WTC11 (cell line): ENCODE measurements at regions not wholly inside any gene's neighbourhood (a gene's known extent, or its start where the extent isn't known, plus 50 kb on each side); places are given as distances from the start of the nearest gene placed in this dataset.

Experiments
- ATAC-seq: fragments of 200-7000 bp; cut with Tn5 transposase; 2 replicates; pipeline ENCODE4 v1.10.0; 2021; ENCODE audit warnings: mild to moderate bottlenecking, moderate library complexity
- CTCF ChIA-PET: fragments of 300-600 bp; sonication (Branson Sonifier 250); formaldehyde crosslinking; loops from one replicate; lab custom pipeline; 2021; ENCODE audit warnings: antibody characterized with exemption; lab: Charles Lee
- POLR2A ChIA-PET: fragments of 350-600 bp; sonication (Branson Sonifier 250); formaldehyde crosslinking; loops from one replicate; lab custom pipeline; 2021; ENCODE audit warnings: antibody characterized with exemption; lab: Charles Lee
- DNase-seq: peaks from one replicate; pipeline ENCODE4 v3.0.0; 2021; ENCODE audit warnings: low spot score
- H3K27ac Mint-ChIP-seq: 2 replicates; pipeline ENCODE4 v1.8.0; 2021; ENCODE audit warnings: mixed read lengths
- H3K27me3 Mint-ChIP-seq: 2 replicates; pipeline ENCODE4 v1.8.0; 2021; ENCODE audit warnings: low read depth, mild to moderate bottlenecking, moderate library complexity, mixed read lengths
- H3K36me3 Mint-ChIP-seq: 2 replicates; pipeline ENCODE4 v1.8.0; 2021; ENCODE audit warnings: mixed read lengths
- H3K4me1 Mint-ChIP-seq: 2 replicates; pipeline ENCODE4 v1.8.0; 2022; ENCODE audit warnings: mixed read lengths
- H3K4me3 Mint-ChIP-seq: 2 replicates; pipeline ENCODE4 v1.8.0; 2021; ENCODE audit warnings: mild to moderate bottlenecking, moderate library complexity, mixed read lengths
- H3K9me3 Mint-ChIP-seq: 2 replicates; pipeline ENCODE4 v1.8.0; 2021; ENCODE audit warnings: mixed read lengths
- ARID4B ChIP-seq: sonication (generic); formaldehyde crosslinking; IDR thresholded peaks from 2 replicates; pipeline ENCODE4 v1.8.0; 2023; ENCODE audit warnings: missing genetic modification reagents, mild to moderate bottlenecking, borderline replicate concordance
- ATF1 ChIP-seq: sonication (generic); formaldehyde crosslinking; IDR thresholded peaks from 2 replicates; pipeline ENCODE4 v1.8.1; 2023; ENCODE audit warnings: mild to moderate bottlenecking, moderate library complexity, missing genetic modification reagents
- ATF6 ChIP-seq: sonication (generic); formaldehyde crosslinking; IDR thresholded peaks from 2 replicates; pipeline ENCODE4 v1.8.1; 2023; ENCODE audit warnings: mild to moderate bottlenecking, missing genetic modification reagents
- CBFB ChIP-seq: sonication (generic); formaldehyde crosslinking; IDR thresholded peaks from 2 replicates; pipeline ENCODE4 v1.8.1; 2022; ENCODE audit warnings: mild to moderate bottlenecking, low read depth, missing genetic modification reagents
- CDX4 ChIP-seq: fragments of 250-450 bp; sonication (Bioruptor Pico); IDR thresholded peaks from 2 replicates; pipeline ENCODE4 v1.9.0; 2021; ENCODE audit warnings: moderate library complexity, mild to moderate bottlenecking, inconsistent platforms, borderline replicate concordance
- ELF4 ChIP-seq: sonication (generic); formaldehyde crosslinking; IDR thresholded peaks from 2 replicates; pipeline ENCODE4 v1.8.1; 2022; ENCODE audit warnings: low read depth, mild to moderate bottlenecking, moderate library complexity, missing genetic modification reagents
- ETV6 ChIP-seq: sonication (generic); formaldehyde crosslinking; IDR thresholded peaks from 2 replicates; pipeline ENCODE4 v1.8.1; 2022; ENCODE audit warnings: mild to moderate bottlenecking, missing genetic modification reagents
- FOXK1 ChIP-seq: sonication (generic); formaldehyde crosslinking; IDR thresholded peaks from 2 replicates; pipeline ENCODE4 v1.8.0; 2022; ENCODE audit warnings: mild to moderate bottlenecking, moderate library complexity, missing genetic modification reagents
- FOXP1 ChIP-seq: sonication (generic); formaldehyde crosslinking; IDR thresholded peaks from 2 replicates; pipeline ENCODE4 v1.8.0; 2022; ENCODE audit warnings: missing genetic modification reagents, mild to moderate bottlenecking, moderate library complexity, borderline replicate concordance
- IRF1 ChIP-seq: sonication (generic); formaldehyde crosslinking; IDR thresholded peaks from 2 replicates; pipeline ENCODE4 v1.8.0; 2023; ENCODE audit warnings: missing genetic modification reagents
- MYBL2 ChIP-seq: sonication (generic); formaldehyde crosslinking; IDR thresholded peaks from 2 replicates; pipeline ENCODE4 v1.8.1; 2023; ENCODE audit warnings: mild to moderate bottlenecking, moderate library complexity, missing genetic modification reagents
- NFATC4 ChIP-seq: fragments of 250-450 bp; sonication (Bioruptor Pico); IDR thresholded peaks from 2 replicates; pipeline ENCODE4 v1.9.0; 2021; ENCODE audit warnings: mild to moderate bottlenecking
- NR1H2 ChIP-seq: sonication (generic); formaldehyde crosslinking; IDR thresholded peaks from 2 replicates; pipeline ENCODE4 v1.9.0; 2021; ENCODE audit warnings: mild to moderate bottlenecking, moderate library complexity, missing genetic modification reagents
- USF2 ChIP-seq: sonication (generic); formaldehyde crosslinking; IDR thresholded peaks from 2 replicates; pipeline ENCODE4 v1.8.1; 2023; ENCODE audit warnings: mild to moderate bottlenecking, missing genetic modification reagents, moderate library complexity
- TF ChIP-seq, protein P1 (sequence below): sonication (generic); formaldehyde crosslinking; IDR thresholded peaks from 2 replicates; pipeline ENCODE4 v1.8.0; 2022; ENCODE audit warnings: missing genetic modification reagents
- TF ChIP-seq, protein P2 (sequence below): sonication (generic); formaldehyde crosslinking; IDR thresholded peaks from 2 replicates; pipeline ENCODE4 v1.8.1; 2023; ENCODE audit warnings: mild to moderate bottlenecking, missing genetic modification reagents, borderline replicate concordance

DNA sequence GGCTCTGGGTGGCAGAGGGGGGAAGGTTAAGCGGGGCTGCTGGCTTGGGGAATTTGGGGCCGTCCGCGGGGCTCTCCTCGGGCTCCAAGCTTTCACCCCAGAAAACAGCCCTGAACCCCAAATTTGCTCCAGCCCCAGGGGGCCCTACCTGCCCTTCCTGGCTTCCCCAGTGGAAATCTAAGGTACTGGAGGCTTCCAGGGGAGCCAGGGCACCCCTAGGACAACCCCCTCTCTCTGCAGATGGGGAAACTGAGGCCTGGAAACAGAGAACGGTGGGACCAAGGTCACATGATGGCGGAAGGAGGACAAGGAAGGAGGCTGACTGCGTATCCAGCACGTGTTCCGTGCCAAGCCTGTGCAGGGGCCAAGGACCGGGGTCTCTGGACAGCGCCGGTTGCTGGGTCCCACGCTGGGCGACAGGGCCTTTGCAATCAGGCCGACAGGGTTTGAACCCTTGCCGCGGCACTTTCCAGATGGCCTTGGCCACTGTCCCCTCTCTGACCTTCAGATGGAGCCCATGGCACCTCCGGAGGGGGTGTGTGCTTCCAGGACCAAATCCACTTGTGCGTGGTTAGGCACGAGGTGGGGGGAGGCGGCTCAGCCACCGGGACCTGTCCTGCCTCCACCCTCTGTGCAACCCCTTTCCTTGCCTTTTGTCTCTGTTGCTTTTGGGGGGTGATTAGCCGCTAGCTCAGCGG is 183.1 kb downstream of the C9orf50 start (continued):
- TF ChIP-seq, protein P1, sequence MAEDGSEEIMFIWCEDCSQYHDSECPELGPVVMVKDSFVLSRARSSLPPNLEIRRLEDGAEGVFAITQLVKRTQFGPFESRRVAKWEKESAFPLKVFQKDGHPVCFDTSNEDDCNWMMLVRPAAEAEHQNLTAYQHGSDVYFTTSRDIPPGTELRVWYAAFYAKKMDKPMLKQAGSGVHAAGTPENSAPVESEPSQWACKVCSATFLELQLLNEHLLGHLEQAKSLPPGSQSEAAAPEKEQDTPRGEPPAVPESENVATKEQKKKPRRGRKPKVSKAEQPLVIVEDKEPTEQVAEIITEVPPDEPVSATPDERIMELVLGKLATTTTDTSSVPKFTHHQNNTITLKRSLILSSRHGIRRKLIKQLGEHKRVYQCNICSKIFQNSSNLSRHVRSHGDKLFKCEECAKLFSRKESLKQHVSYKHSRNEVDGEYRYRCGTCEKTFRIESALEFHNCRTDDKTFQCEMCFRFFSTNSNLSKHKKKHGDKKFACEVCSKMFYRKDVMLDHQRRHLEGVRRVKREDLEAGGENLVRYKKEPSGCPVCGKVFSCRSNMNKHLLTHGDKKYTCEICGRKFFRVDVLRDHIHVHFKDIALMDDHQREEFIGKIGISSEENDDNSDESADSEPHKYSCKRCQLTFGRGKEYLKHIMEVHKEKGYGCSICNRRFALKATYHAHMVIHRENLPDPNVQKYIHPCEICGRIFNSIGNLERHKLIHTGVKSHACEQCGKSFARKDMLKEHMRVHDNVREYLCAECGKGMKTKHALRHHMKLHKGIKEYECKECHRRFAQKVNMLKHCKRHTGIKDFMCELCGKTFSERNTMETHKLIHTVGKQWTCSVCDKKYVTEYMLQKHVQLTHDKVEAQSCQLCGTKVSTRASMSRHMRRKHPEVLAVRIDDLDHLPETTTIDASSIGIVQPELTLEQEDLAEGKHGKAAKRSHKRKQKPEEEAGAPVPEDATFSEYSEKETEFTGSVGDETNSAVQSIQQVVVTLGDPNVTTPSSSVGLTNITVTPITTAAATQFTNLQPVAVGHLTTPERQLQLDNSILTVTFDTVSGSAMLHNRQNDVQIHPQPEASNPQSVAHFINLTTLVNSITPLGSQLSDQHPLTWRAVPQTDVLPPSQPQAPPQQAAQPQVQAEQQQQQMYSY (CRISPR knock-in tag): no peak
- no peak for TF ChIP-seq ETV6
- no peak for TF ChIP-seq NFATC4 (CRISPR knock-in tag)
- TF ChIP-seq MYBL2 (CRISPR knock-in tag): no peak
- no peak for TF ChIP-seq NR1H2 (CRISPR knock-in tag)
- TF ChIP-seq ELF4 (CRISPR knock-in tag): no peak
- no peak for TF ChIP-seq CDX4
- TF ChIP-seq CBFB: no peak
- TF ChIP-seq, all 79 proteins: peak for 4

GRCh38 chr9:129436751-129437625 is 183.9 kb downstream of the C9orf50 start:
- Mint-ChIP-seq H3K4me1 (peaks cover 26% of the 10 kb centered on the region), H3K27me3 (peaks cover 98% of the 10 kb centered on the region)
- CTCF ChIA-PET: interaction anchor here (0.6 to 1.9 kb wide), 7 partner anchors 10 to 305 kb away, joined by 3 to 5 read pairs (median 4); no protein-coding TSS in a partner anchor
- TF ChIP-seq IRF1 (CRISPR knock-in tag) (0 out of 2 replicates have a peak, but pooled peaks have one; percentile 54), ATF6 (no peak), ETV6 (peak; percentile 58; the same call in 1 of the 2 replicates), ARID4B (CRISPR knock-in tag) (0 out of 2 replicates have a peak, but pooled peaks have one; percentile 47), ATF1 (no peak), FOXP1 (CRISPR knock-in tag) (peak; percentile 33; the same call in 1 of the 2 replicates), FOXK1 (CRISPR knock-in tag) (0 out of 2 replicates have a peak, but pooled peaks have one; percentile 34), USF2 (peak; percentile 11; the same call in 1 of the 2 replicates)
- TF ChIP-seq, protein P2, sequence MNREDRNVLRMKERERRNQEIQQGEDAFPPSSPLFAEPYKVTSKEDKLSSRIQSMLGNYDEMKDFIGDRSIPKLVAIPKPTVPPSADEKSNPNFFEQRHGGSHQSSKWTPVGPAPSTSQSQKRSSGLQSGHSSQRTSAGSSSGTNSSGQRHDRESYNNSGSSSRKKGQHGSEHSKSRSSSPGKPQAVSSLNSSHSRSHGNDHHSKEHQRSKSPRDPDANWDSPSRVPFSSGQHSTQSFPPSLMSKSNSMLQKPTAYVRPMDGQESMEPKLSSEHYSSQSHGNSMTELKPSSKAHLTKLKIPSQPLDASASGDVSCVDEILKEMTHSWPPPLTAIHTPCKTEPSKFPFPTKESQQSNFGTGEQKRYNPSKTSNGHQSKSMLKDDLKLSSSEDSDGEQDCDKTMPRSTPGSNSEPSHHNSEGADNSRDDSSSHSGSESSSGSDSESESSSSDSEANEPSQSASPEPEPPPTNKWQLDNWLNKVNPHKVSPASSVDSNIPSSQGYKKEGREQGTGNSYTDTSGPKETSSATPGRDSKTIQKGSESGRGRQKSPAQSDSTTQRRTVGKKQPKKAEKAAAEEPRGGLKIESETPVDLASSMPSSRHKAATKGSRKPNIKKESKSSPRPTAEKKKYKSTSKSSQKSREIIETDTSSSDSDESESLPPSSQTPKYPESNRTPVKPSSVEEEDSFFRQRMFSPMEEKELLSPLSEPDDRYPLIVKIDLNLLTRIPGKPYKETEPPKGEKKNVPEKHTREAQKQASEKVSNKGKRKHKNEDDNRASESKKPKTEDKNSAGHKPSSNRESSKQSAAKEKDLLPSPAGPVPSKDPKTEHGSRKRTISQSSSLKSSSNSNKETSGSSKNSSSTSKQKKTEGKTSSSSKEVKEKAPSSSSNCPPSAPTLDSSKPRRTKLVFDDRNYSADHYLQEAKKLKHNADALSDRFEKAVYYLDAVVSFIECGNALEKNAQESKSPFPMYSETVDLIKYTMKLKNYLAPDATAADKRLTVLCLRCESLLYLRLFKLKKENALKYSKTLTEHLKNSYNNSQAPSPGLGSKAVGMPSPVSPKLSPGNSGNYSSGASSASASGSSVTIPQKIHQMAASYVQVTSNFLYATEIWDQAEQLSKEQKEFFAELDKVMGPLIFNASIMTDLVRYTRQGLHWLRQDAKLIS (CRISPR knock-in tag): no peak

More at GRCh38 chr9:129436751-129437625, 183.9 kb downstream of the C9orf50 start:
- peak overlapping the region; percentile 81 for H3K4me3 Mint-ChIP-seq
- ATAC-seq (peak; percentile 20; the same call in 1 of the 2 replicates), DNase-seq (peak; percentile 32)
- H3K27ac Mint-ChIP-seq: no peak overlapping the region
- peaks cover 3% of the 10 kb centered on the region; the same call in 1 of the 2 replicates for H3K9me3 Mint-ChIP-seq
- no peaks in the 10 kb centered on the region for H3K36me3 Mint-ChIP-seq
- POLR2A ChIA-PET: interaction anchor here (0.6 to 1.3 kb wide), 3 partner anchors 22 to 259 kb away, joined by 3 to 5 read pairs (median 3); partner anchors contain the start of gene IER5L
